Posterior vena cava (tissue), 2 donors: ENCODE measurements at regions not wholly inside any gene's neighbourhood (a gene's known extent, or its start where the extent isn't known, plus 50 kb on each side); places are given as distances from the start of the nearest gene placed in this dataset.

Source experiments
- DNase-seq: peaks from one replicate; pipeline ENCODE4 v3.0.0-alpha.2; 2020; ENCODE audit warnings: low spot score
- intact Hi-C, 2 donors: fragments of 100-400 bp; cut with DNase I; formaldehyde crosslinking; loops; one replicate each; pipeline versions ENCODE4 v1.14.1 to v1.14.2; 2022 to 2023
- donor health status: DM: yes; HTN: yes; CAD: no.
- donor health status: DM: yes; HTN: yes; CAD: no.

- intact Hi-C loops: no loop called here
- DNase-seq: no peak
Observed at GRCh38 chr15:69505956-69506556, 53.4 kb downstream of the RPLP1 start.

GRCh38 chr15:69508659-69509058 lies 56.0 kb downstream of the RPLP1 start:
- intact Hi-C loops: no loop called here
- peak; percentile 77 for DNase-seq

GRCh38 chr15:69509131-69509530 lies 56.5 kb downstream of the RPLP1 start:
- DNase-seq: no peak
- intact Hi-C loops: no loop called here

GRCh38 chr15:69510556-69510955 lies 57.9 kb downstream of the RPLP1 start:
- intact Hi-C loops: no loop called here

GRCh38 chr15:69511015-69511414 lies 58.4 kb downstream of the RPLP1 start:
- intact Hi-C loops: no loop called here
- no peak for DNase-seq

More at GRCh38 chr15:69510556-69510955, 57.9 kb downstream of the RPLP1 start:
- no peak for DNase-seq

GRCh38 chr15:69511716-69512340 lies 59.2 kb downstream of the RPLP1 start:
- no peak for DNase-seq
- intact Hi-C loops: no loop called here

- intact Hi-C loops: no loop called here
- no peak for DNase-seq
Observed at GRCh38 chr15:69513450-69513960, 60.9 kb downstream of the RPLP1 start.

DNA sequence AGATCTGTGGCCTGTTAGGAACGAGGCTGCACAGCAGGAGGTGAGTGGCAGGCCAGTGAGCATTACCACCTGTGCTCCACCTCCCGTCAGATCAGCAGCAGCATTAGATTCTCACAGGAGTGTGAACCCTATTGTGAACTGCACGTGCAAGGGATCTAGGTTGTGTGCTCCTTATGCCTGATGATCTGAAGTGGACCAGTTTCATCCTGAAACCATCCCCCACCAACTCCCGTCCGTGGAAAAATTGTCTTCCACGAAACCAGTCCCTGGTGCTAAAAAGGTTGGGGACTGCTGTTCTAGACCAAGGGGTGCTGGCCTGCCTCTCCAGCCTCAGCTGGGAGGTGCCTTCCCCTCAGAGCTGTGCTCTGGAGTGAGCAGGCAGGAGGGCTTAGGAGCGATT lies 61.4 kb downstream of the RPLP1 start:
- no peak for DNase-seq
- intact Hi-C loops: no loop called here

GRCh38 chr15:69515508-69515907 lies 62.9 kb downstream of the RPLP1 start:
- intact Hi-C loops: no loop called here
- no peak for DNase-seq

DNA sequence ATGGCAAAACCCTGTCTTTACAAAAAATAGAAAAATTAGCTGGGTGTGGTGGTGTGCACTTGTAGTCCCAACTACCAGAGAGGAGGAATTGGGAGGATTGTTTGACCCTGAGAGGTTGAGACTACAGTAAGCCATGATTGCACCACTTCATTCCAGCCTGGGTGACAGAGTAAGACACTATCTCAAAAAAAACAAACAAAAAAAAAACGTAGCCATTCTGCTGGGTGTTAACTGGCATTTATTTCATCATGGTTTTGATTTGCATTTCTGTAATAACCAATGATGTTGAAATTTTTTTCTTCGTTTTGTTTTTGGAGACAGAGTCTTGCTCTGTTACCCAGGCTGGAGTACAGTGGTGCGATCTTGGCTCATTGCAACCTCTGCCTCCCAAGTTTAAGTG lies 63.3 kb downstream of the RPLP1 start:
- intact Hi-C loops: no loop called here

DNA sequence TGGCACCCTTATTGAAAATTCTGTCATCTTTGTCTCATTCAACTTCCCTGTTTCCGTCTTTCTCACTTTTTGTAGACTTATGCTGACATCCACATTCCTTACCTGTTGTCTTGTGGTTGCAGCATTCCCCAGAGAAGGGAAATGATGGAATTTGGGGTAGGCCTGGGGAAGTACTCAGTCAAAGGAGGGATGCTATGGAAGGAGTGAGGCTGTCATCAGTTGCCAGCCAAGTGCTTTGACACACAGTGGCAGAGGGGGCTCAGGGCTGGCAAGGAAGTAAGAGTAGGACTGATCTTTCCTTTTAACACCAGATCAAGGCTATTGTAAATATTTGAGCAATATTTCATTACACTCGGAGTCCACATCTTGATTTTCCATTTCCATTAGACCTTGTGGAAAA lies 64.4 kb downstream of the RPLP1 start:
- intact Hi-C loops: no loop called here
- no peak for DNase-seq

More for the DNA sequence above, 63.3 kb downstream of the RPLP1 start:
- no peak for DNase-seq

DNA sequence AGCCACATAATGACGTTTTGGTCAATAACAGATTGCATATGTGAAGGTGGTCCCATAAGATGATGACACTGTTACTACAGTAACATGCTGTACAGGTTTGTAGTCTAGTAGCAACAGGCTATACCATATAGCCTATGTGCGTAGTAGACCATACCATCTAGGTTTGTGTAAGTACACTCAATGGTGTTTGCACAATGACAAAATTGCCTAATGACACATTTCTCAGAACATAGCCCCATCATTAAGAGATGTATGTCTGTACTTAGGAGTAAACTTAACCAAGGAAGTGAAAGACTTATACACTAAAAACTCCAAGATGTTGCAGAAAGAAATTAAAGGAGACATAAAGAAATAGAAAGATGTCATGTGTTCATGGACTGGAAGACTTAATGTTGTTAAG lies 66.2 kb downstream of the RPLP1 start:
- DNase-seq: no peak
- intact Hi-C loops: no loop called here

GRCh38 chr15:69520067-69520466 lies 67.4 kb downstream of the RPLP1 start:
- DNase-seq: no peak
- intact Hi-C loops: no loop called here

- intact Hi-C loops: no loop called here
- peak; percentile 34 for DNase-seq
Observed at GRCh38 chr15:69522361-69522760, 69.7 kb downstream of the RPLP1 start.

DNA sequence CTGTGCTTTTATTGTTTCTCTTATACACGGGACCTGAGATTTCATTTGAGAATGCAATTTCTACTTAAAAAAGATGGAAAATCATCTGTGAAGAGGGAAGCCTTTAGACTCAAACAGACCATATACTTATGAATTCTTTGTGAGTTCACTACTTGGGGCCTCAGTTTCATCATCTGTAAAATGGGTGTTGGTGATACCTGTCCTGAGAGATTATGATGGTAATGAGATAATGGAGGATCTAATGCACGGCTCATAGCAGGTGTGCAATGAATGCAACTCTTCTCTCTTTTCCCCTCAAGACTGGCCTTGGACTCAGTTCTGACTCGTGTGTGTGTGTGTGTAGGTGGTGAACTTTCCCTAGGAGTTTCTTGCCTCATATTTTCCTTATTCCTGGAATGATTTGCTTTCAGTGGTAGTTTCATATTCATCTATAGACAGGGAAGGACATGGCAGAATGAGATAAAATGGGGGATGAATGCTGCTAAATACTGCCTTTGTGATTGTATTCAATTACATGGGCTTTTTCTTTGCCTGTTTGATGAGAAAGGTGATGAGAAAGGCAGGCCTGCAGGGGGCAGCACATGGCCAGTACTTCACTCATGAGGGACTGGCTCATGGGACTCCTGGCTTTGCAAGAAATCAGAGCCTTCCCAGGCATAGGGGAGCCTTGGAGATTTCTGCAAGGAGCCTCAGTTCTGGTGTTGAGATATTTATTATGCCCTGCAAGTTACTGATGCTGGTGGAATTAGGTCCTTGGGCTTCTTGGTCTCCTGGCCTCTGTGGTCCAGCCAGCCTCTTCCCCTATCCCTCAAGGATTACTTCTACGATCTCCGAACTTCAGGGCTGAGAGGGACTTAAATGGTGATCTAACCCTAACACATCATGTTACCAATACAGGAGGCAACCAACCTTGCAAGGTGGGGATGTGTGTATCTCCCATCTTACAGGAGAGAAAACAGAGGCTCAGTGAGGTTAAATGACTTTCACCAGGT lies 70.7 kb downstream of the RPLP1 start:
- DNase-seq: peak; percentile 92
- intact Hi-C loops: no loop called here

GRCh38 chr15:69524296-69524695 lies 71.7 kb downstream of the RPLP1 start:
- intact Hi-C loops: no loop called here
- DNase-seq: peak; percentile 36

GRCh38 chr15:69524814-69525213 lies 72.2 kb downstream of the RPLP1 start:
- DNase-seq: no peak
- intact Hi-C loops: no loop called here

- intact Hi-C loops: no loop called here
- no peak for DNase-seq
Observed at GRCh38 chr15:69525543-69525942, 72.9 kb downstream of the RPLP1 start.

DNA sequence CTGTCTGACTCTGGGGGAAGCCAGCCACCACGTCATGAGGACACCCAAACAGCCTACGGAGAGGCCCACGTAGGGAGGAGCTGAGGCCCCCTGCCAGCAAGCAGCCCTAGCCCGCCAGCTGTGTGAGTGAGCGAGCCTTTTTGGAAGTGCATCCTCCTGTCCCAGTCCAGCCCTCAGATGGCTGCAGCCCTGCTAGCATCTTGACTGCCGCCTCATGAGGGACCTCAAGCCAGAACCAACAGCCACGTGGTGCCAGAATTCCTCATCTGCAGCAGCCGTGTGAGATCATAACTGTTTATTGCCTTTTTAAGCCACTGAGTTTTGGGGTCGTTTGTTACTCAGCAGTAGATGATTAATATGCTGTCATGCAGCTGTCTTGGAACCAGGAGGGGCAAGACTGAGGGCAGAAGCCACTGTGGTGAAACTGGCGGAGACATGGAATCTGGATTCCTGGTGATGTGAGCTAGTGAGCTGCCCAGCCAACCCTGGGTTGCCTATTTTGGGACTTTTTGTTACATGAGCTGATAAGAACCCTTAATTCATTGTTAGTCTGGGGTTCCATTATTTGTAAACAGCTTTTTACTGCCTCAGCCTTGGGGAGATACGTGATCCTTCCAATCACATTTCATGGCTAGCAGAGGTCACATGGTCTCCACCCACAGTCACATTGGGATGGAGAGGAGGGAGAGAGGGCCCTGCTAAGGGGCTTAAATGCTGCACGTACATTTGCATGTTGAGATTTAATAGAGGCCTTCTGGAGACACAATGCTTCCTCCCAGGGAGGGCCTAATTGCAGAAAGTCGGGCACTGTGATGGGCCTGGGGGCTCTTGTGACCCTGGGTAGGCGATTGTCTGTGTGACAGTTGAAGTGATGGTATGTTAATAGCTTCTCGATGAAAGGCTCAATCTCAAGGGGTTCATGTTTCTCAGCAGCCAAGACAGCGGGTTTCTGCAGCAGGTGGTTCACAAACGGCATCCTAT lies 73.8 kb downstream of the RPLP1 start:
- intact Hi-C loops: no loop called here
- peak; percentile 86 for DNase-seq
